ENCODE measurements at regions not wholly inside any gene's neighbourhood (a gene's known extent, or its start where the extent isn't known, plus 50 kb on each side); places are given as distances from the start of the nearest gene placed in this dataset.

DNA sequence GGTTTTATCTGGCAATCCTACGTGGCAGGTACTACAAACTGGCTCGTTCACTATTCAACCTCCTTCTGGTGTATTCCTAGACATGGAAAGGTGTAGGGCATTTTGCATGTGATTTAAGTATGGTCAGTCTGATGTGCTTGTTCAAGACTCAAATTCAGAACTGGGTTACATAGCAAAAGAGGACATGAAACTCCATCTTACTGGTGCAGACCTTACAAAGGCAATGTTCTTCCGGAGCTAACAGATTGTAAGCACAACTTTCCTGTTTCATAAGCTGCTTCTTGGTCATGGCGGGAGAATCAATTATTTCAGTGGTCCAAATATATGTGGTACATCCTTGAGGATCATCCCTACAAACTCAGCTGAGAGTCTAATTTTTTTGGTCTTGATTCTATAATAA, 703.4 kb downstream of the EPM2A start:
- TF ChIP-seq EZH2phosphoT487 (IDR thresholded peaks at IDR 0.05; ENCODE audit: borderline replicate concordance, low read length) (no peak), EZH2 (IDR thresholded peaks at IDR 0.05; ENCODE audit: low read length, unreplicated experiment) (no peak)
- TF ChIP-seq, protein P1, sequence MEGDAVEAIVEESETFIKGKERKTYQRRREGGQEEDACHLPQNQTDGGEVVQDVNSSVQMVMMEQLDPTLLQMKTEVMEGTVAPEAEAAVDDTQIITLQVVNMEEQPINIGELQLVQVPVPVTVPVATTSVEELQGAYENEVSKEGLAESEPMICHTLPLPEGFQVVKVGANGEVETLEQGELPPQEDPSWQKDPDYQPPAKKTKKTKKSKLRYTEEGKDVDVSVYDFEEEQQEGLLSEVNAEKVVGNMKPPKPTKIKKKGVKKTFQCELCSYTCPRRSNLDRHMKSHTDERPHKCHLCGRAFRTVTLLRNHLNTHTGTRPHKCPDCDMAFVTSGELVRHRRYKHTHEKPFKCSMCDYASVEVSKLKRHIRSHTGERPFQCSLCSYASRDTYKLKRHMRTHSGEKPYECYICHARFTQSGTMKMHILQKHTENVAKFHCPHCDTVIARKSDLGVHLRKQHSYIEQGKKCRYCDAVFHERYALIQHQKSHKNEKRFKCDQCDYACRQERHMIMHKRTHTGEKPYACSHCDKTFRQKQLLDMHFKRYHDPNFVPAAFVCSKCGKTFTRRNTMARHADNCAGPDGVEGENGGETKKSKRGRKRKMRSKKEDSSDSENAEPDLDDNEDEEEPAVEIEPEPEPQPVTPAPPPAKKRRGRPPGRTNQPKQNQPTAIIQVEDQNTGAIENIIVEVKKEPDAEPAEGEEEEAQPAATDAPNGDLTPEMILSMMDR (conservative IDR thresholded peaks at IDR 0.05; ENCODE audit: low read depth, low read length), result no peak

All from PC-3 (cell line).